ENCODE measurements at regions not wholly inside any gene's neighbourhood (a gene's known extent, or its start where the extent isn't known, plus 50 kb on each side); places are given as distances from the start of the nearest gene placed in this dataset.
"Not testable (repeated sequence)": the region's sequence is repeated elsewhere in the genome, so short reads cannot be mapped to it uniquely, and the experiment has no call there.

DNA sequence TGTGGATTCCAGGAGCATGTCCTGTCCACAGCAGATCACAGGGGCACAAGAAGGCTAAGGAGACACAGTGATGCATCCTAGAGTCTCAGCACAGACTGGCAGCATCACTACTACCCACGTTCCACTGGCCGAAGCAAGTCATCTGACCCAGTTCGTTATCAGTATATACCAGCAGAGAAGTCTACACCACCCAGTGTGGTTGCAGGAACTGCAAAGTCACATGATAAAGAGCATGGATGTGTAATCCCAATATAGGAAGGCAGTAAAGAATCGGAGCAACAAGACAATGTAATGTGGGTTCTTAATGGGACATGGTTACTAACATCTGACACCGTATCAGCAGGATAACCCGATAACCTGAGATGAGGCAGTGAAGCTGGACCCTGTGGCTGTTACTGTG is 246.6 kb downstream of the RRAGC start:
- no peak for DNase-seq (ENCODE audit: low read depth, low spot score)

DNA sequence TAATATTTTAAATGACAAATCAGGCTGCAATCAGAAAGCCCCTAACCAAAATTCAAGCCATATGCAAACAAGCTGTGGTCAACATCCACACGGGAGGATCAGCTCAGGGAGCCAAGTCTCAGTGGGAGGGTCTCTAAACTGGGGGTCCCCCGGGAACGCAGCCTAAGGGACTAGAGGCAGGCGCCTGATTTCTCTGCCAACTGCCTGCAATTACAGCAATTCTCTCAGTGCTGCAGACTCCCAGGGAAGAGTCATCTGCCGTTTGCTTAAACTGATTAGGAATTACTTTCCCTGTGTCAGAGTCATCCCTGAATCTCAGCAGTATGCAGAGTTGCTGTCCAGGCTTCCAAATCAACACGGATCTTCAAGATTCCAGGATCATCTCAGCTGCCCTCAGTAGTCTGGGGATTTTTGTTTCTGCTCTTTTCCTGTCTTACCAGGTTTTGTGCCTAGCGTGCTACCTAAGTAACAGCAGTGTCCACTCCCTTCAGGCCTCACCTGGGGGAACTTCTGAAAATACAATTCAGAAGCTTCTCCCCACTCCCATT is 247.8 kb downstream of the RRAGC start:
- DNase-seq (ENCODE audit: low read depth, low spot score) = no peak

DNA sequence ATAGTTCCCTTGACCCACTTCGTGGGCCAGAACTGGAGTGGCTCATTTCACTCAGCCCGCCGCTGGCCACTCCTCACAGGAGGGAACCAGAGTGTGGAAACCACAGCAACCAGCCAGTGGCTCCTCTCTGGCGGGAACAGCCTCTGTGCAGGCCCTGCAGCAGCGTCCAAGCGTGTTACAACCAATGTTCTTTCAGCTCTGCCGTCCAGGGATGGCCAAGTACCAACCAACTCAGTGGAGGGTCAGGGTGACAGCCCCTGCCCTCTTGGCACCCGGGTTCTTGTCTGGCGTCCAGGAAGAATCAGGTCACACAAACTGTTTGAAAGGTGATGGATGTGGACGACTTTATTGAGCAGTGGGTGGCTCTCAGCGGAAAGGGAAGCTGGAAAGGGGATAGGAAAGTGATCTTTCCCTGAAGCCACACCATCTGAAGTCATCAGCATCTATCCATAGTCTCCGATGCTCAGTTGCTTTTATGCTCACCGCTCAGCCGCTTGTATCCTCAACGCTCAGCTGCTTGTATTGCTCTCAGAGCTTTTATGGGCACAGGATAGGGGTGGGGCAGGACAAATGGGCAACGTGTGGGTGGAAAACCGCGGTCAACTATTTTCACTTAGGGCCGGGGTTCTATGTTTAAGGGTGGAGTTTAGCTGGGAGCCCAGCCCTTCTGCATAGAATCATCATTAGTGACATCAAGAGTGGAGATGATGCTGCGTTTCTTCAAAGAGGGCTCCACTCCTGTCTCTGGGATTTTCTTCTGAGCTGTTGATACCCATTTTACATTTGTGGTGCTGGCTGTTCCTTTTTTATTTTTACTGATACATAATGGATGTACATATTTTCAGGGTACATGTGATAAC is 250.2 kb downstream of the RRAGC start:
- no peak for DNase-seq (ENCODE audit: low read depth, low spot score)

DNA sequence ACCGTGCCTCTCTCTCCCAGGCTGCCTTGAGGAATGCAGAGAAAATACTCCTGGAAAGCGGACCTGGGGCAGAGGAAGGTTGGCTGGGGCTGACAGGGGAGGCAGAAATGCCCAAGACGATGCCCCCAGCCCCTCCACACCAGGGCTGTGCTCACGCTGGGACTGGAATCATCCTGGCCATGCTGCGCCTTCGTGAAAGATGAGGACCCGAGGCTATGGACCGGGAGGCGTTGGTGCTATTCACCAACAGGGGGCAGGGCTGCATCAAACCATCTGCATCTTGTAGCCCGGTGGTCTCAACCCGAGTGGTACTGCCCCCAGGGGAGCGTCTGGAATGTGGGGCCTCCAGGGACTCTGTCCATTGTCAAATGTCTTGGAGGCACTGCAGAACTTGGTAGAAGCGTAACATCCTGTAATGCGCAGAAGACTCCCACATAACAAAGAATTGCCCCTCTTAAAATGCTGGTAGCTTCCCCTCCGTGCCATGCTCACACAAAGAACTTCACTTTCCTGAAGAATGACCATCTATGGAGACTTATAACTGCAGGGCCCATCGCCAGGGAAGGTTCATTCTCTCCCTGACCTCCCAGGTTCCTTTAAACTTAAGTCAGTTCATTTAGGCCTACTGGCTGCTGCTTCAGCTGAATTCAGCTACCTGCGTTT is 251.2 kb downstream of the RRAGC start:
- no peak for DNase-seq (ENCODE audit: low read depth, low spot score)

DNA sequence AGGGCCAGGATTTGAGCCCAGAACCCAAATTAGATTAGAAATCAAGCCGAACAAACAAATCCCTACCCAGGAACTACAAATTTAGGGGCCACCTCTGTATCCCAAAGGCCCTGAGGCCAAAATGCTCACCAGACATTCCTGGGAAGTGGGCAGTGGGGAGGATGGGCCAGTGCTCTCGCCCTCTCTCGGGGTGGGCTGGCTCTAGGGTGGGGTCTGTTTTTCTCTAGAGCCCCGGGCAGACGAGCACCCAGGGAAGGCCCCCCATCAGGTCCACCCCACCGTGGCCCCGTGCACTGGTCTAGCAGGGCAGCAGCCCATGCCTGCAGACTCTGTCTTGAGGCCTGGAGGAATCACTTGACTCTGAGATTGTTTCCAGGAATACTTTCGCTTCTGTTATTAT is 252.0 kb downstream of the RRAGC start:
- DNase-seq (ENCODE audit: low read depth, low spot score) = no peak

DNA sequence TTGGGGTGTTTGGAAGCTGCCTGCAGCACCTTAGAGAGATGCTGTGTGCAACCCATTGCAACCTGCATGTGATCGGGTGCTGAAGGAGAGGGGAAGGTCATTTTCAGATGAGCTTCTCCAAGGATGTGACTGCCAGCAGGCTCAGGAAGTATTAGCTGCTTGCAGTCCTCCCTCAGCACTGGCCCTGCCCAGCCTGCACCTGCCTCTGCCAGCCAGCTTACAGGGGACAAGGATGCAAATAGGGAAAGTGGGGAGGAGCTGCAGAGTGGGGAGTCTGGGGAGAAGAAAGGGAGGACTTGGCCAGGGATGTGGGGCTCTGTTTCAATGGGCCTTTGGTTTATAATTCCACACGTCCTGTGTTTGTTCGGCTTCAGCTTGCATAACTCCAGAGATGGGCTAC is 254.5 kb downstream of the RRAGC start:
- no peak for DNase-seq (ENCODE audit: low read depth, low spot score)

DNA sequence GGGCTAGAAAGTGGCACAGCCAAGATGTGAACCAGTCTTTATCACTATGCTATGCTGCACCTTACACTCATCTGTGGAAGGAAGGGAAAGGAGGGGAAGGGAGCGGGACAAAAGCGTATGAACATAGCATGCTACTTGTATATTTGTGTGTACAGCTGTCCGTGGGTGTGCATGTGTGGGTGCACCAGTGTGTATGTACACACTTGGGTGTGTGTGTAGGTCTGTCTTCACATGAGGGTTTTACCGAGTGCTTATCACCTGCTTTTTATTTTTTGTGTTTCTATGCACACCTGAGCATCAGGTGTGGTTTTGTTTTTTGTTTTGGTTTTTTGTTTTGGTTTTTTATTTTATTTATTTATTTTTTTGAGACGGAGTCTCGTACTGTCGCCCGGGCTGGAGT is 255.7 kb downstream of the RRAGC start:
- DNase-seq (ENCODE audit: low read depth, low spot score) = no peak

DNA sequence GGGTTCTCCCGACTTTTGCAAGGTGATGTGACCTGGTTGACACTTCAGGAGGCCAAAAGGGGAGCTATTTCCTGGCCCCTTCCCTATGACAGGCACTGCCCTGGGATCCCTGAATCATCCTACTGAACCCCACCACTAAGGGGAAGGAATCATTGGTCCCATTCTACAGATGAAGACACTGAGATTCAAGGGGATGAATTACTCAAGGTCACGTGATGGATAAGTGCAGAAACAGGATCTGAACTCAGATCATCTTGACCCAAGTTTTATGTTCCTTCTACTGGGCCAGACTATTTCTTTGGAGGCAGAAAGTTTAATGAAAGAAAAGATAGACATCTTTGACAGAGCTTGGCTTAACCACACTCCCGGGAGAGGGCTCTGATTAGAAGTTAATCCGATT is 258.7 kb downstream of the RRAGC start:
- DNase-seq (ENCODE audit: low read depth, low spot score) = no peak

DNA sequence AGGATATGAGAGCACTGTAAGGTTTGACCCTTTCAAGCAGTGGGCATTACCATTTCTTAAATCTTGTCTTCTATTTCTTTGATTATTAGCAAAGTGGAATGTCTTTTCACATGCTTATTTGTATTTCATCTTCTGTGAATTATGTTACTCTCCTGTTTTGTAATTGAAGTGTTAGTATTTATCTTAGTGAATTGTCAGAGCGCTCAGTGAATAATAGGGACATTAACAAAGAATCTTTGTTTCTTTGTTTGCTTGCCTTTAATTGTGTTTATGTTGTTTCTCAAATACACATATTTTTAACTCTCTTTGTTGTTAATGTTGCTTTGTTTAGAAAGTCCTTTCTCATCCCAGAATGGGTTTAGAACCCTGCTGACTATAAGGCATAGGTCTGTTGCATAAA is 259.3 kb downstream of the RRAGC start:
- DNase-seq (ENCODE audit: low read depth, low spot score) = no peak

DNA sequence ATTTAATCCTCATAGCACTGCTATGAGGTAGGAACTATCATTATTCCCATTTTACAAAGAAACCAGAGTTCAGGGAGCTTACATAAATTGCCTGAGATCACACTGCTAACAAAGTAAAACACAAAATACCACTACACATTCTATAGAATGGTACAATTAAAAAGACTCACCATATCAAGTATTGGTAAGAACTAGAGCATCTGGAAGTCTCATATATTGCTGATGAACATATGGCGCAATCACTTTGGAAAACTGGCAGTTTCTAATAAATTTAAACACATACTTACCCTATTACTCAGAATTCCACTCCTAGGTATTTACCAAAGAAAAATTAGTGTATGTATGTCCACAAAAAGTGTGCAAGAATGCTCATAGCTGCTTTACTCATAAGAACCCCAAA is 261.5 kb downstream of the RRAGC start:
- DNase-seq (ENCODE audit: low read depth, low spot score) = no peak

DNA sequence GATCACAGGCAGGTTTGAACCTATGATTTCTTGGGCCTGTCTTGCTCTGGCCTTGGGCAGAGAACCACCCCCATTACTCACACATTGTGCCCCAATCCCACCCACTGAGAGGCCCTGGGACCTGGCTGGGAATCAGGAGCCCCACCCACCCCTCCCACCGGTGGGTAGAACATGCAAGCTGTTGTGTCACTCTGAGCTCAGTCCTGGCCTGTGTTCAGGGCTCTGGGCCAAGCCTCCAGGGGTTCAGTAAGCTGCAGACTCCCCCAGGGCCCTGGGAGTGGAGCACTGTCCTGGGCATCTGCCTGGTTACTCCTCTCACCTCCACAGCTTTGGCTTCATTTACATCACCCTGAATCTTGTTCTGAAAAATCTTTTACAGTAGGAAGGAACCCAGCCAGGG is 270.5 kb downstream of the RRAGC start:
- no peak for DNase-seq (ENCODE audit: low read depth, low spot score)

DNA sequence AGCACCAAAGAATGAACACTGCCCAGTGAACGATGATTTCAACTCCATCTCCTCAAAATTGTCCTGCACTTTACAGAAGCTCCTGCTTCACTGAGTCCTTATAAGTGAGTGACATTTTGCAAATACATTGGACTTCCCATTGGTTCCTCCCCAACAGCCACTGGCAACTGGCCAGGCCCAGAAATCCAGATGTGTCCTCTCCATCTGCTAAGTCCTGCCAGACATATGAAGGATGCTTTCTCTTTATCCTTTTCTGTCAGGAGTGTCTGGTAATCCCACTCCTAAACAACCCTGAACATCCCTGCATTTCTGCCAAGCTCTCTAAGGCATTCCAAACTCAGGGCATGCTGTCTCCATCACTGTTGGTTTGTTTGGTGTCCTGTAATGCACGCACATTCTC is 271.8 kb downstream of the RRAGC start:
- no peak for DNase-seq (ENCODE audit: low read depth, low spot score)

DNA sequence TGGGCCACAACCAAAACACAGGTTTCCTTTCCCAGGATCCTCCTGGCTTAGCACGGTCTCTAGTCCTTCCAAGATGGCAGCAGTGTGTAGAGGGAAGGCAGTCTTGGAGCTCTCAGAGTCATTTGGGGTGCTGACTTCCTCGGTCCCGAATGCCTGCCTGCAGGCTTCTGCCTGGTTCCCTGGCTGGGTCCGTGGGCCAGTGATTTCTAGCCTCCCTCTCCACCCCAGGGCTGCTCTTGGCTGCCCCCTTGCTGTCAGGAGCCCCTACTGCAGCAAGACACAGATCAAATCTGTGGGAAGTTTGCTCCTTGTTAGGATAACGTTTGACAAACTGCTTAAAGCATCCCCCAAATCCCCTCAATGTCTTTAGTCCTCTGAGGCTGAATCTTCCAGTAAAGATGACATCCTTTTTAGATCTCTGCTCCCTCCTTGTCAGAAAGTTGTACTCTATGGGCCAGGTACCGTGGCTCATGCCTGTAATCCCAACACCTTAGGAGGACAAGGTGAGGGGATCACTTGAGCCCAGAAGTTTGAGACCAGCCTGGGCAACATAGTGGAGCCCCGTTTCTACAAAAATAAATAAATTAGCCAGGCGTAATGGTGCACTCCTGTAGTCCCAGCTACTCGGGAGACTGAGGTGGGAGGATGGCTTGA is 272.5 kb downstream of the RRAGC start:
- DNase-seq (ENCODE audit: low read depth, low spot score) = no peak

DNA sequence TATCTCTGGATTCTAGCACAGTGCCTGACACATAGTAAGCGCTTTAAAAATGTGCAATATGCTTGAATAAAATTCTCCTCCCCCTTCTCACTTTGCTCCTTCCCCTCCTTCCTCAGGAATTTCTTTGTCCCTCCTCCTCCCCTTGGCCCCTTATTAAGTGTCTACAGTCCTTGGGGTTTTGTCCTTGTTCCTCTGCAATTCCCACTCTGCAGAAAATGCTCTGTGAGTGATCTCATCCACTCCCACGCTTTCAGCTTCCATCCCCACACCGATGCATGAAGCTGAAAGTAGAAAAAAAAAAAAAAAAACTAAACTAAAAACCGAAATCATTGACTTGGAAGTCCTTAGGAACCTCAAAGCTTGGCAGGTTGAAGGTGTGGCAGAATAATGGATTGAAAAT is 273.6 kb downstream of the RRAGC start:
- DNase-seq (ENCODE audit: low read depth, low spot score) = no peak

DNA sequence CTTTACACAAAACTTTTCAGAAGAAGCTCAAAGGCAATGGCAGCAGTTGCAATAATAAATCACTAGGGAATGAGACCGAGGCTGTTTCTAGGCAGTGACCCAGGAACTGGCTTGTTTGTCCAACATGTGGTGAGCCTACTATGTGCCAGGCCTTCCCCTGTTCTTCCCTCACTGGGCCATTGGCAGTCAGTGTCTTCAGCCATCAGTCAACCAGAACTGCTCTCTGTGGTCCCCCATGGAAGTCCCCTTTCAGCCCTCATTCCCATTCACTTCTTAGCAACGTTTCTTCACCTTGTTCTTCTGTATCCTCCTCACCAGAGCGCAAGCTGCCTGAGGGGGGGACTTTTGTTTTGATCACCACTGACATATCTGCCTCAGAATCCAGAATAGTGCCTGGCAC is 274.1 kb downstream of the RRAGC start:
- DNase-seq (ENCODE audit: low read depth, low spot score) = no peak

DNA sequence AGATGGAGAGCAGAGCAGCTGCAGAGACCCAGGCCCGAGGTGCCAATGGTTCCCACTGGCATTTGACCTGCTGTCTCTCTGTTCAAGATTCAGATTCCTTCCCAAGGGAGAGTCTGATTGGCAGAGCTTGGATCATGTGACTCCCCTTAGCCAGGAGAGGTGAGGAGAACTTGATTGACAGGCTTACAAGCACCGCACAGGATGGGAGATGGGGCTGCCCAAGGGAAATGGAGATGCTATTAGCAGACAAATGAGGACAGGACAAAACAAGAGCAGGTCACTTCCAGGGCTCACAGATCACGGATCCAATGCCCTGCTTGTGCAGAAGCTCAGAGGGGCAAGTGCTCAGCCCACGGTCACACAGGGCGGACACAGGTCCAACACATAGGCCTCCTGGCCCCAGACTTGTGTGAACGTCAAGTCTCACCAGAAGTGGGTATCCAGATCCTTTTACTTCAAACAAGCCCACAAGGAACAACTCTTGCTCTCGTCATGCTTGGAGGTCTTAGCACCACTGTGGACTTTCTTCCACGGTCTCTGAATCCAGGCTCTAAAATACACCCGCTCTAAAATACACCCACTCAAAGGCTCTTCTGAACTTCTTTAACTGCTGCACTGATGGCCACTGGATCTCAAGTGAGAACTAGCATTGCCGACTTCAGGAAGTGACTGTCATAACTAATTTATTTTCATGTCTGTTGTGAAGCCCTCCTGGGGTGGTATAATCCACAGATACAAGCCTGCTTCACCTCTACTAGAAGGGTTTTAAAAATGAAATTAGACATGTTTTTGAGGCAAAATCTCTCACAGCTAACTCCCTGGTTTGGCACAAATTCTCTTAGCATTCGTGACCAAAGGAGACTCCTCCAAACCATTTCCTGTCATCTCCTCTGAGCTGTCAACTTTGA is 274.9 kb downstream of the RRAGC start:
- no peak for DNase-seq (ENCODE audit: low read depth, low spot score)

DNA sequence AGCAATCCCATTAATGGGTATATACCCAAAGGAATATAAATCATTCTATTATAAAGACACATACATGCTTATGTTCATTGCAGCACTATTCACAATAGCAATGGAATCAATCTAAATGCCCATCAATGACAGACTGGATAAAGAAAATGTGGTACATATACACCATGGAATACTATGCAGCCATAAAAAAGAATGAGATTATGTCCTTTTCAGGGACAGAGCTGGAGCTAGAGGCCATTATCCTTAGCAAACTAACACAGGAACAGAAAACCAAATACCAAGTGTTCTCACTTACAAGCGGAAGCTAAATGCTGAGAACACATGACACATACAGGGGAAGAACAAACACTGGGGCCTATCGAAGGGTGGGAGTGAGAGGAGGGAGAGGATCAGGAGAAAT is 276.3 kb downstream of the RRAGC start:
- not testable (repeated sequence) for DNase-seq (ENCODE audit: low read depth, low spot score)

DNA sequence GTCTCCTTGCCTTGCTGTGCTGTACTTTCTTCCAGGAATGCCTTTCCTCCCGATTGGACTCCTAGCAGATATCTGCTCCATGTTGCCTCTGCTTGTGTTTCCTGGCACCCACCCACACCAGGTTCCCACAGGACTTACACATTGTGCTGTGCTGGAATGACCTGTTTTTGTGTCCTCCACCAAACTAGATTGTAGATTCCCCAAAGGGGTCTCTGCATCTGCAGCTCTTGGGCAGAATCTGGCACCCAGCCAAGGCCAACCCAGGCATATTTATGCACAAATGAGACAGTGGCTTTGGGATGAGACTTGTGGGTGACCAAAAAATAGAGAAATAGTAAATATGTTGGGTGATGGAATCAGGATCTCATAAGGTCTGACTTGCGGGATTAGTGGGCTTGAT is 278.2 kb downstream of the RRAGC start:
- DNase-seq (ENCODE audit: low read depth, low spot score) = no peak

DNA sequence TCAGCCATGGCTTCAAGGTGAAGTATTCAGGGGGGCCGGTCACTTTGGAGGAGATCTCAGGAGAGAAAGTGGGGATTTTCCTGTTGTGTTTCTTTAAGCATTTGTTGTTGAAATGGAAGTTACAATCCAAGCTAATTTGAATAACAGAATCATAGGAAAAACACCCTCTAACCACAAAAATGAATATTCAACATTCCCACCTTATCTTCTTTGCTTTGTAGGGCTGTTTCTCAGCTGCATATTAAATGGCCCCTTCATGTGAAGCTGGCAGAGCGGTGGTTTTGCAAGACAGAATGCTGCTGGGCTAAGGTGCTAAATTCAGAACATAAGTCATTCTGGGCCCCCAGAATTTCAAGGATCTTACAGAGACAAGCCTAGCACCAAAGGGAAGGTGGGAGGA is 279.0 kb downstream of the RRAGC start:
- no peak for DNase-seq (ENCODE audit: low read depth, low spot score)

DNA sequence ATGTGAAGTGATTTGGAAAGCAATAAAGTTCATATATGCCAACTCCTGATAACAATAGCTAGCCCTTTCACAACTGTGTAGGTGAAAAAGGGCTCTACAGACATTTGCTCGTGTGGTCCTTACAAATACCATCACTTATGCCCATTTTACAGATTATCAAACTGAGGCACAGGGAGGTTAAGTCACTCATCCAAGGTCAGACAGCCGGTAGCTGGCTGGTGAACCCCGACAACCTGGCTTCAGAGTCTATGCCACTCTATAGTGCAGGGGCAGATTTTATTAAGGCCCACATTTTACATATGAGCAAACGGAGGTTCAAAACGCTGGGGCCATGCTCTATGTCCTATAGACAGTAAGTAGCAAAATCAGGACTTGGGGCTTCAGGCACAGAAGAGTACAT is 280.5 kb downstream of the RRAGC start:
- DNase-seq (ENCODE audit: low read depth, low spot score) = no peak

DNA sequence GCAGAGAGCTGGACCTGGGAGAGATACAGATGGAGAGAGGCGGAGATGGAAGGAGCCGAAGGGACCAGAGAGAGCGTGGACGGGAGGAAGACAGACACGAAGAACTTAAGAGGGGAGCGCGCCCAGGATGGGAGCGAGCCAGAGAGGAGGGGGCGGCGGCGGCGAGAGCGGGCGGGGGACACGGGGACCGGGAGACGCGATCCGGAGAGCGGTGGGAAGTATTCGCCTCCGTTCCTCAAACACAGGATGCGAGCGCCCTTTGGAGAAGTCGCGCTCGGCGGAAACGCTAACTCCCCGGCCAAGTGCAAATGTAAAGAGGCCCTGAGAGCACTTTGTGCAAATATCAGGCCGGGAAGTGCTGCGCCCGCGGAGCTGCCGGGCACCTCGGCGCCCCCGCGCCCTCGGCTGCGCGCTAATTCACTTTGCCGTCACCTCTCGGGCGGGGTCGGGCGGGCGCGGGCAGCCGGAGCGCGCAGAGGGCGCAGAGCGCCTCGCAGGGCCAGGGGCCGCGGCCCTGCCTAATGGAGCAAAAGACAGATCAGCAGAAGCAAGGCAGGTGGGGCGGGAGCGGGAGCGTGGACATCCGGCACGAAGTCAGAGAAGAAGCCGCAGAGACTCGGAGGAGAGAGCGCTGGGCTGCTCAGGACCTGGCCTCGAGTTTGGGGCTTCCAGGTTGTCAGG is 281.2 kb downstream of the RRAGC start:
- no peak for DNase-seq (ENCODE audit: low read depth, low spot score)

All from activated CD4-positive, CD25-positive, alpha-beta regulatory T cell treated with anti-CD3 and anti-CD28 coated beads, Interleukin-2, amount 50 U/mL, for 16 hours (primary cell).